ENCODE measurements at regions not wholly inside any gene's neighbourhood (a gene's known extent, or its start where the extent isn't known, plus 50 kb on each side); places are given as distances from the start of the nearest gene placed in this dataset.
"Not testable (repeated sequence)": the region's sequence is repeated elsewhere in the genome, so short reads cannot be mapped to it uniquely, and the experiment has no call there.

- in situ Hi-C loops (cut with HindIII; ENCODE audit: low pct_unique_long_range_greater_than_20kb, low sequenced_read_pairs): no loop called here
- DNase-seq (ENCODE audit: low read depth): no peak
Observed at GRCh38 chr3:18562364-18563154, 137.4 kb upstream of the SATB1 start.

DNA sequence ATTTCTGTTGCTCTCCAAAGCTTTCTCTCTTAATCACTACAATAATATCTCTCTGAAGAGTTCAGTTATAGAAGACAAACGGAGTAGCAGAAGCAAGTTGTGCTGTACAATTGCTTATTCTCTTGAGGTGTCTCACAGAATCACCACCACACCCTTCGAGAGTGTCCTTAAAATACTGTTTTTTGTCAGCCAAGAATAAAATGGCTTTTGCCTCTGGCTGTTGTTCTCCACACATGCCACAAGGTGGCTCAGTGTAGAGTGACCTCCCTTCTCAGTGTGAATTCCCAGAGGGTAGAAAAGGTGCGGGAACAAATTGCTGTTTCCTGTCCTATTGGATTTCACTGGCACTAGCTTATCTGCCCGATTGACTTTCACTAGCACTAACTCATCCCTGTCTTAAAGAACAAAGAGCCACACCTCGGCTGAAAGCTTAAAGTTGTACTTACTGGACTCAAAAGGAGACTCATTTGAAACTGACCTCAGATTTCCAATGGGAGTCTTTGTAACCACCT lies 134.2 kb upstream of the SATB1 start:
- peak; percentile 4 for DNase-seq (ENCODE audit: low read depth)
- in situ Hi-C loops (cut with HindIII; ENCODE audit: low pct_unique_long_range_greater_than_20kb, low sequenced_read_pairs): no loop called here

DNA sequence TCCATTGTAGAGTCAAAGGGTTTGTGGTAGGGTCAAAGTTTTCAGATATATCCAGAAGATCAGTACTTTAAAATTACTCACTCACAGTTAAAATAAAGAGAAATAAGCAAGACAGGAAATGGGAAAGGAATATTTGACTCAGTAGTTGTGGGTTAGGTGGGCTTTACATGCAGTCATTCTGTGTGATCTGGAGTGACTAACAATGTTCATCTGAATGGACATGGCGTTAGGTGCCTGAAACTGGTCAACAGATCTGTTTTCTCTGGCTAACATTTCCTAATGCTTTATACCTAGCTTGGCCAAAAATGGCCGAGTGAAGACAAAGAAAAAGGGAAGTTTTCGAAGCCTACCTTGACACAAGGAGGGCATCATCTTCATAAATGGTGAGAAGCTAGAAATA lies 133.4 kb upstream of the SATB1 start:
- in situ Hi-C loops (cut with HindIII; ENCODE audit: low pct_unique_long_range_greater_than_20kb, low sequenced_read_pairs): no loop called here

DNA sequence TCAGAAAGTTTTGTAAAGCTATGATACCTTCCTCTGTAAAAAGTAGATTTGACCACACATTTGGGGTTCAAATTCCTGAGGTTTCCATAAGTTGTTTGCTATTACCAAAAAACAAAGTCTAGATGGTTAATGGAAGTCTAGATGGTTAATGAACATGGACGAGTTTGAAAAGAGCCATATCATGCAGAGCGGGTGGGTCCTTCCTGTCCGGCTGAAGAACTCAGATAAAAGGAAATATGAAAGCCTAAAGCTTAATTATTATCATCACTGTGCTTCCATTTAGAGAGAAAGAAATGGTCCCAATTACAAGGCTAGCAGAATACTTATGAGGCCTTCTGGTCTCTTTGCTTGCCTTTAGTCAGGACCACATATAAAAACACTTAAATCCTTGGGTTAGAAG lies 132.1 kb upstream of the SATB1 start:
- in situ Hi-C loops (cut with HindIII; ENCODE audit: low pct_unique_long_range_greater_than_20kb, low sequenced_read_pairs): no loop called here
- no peak for DNase-seq (ENCODE audit: low read depth)

More for the DNA sequence above, 133.4 kb upstream of the SATB1 start:
- DNase-seq (ENCODE audit: low read depth): no peak

GRCh38 chr3:18556503-18557135 lies 131.5 kb upstream of the SATB1 start:
- in situ Hi-C loops (cut with HindIII; ENCODE audit: low pct_unique_long_range_greater_than_20kb, low sequenced_read_pairs): no loop called here
- no peak for DNase-seq (ENCODE audit: low read depth)

GRCh38 chr3:18556001-18556408 lies 130.9 kb upstream of the SATB1 start:
- DNase-seq (ENCODE audit: low read depth): no peak
- in situ Hi-C loops (cut with HindIII; ENCODE audit: low pct_unique_long_range_greater_than_20kb, low sequenced_read_pairs): no loop called here

DNA sequence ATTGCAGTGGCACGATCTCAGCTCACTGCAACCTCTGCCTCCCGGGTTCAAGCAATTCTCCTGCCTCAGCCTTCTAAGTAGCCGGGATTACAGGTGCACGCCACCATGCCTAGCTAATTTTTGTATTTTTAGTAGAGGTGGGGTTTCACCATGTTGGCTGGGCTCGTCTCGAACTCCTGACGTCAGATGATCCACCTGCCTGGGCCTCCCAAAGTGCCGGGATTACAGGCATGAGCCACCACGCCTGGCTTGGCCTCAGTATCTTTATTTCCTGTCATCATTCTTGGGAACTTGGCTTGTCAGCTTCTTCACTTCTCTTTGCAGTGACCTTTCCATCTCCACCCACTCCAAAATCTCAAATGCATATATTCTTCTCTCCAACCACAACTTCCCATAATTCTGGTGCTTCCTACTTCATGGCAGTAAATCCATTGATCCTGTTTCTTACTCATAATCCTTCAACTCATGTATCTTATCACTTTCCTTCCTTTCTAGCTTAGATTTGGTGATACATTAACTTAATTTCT lies 127.5 kb upstream of the SATB1 start:
- DNase-seq (ENCODE audit: low read depth); in situ Hi-C loops (cut with HindIII; ENCODE audit: low pct_unique_long_range_greater_than_20kb, low sequenced_read_pairs): not testable (repeated sequence)

DNA sequence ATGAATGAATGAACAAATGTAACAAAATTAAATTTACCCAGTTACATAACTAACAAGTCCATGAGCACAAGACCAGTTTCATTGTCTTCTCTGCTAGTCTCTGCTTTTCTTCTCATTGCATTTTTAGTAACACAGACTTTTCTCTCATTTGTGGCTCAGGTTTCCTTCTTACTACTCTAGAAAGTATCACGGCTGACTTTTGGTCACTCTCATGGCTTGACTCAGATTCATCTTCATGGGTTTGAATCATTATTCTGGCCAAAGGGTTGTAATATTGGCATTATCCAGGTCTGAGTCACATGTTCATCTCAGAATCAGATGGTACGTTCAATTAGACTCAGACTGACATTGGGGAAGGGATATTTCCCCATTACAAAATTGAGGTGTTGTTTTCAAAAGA lies 121.5 kb upstream of the SATB1 start:
- DNase-seq (ENCODE audit: low read depth): no peak
- in situ Hi-C loops (cut with HindIII; ENCODE audit: low pct_unique_long_range_greater_than_20kb, low sequenced_read_pairs): no loop called here

- in situ Hi-C loops (cut with HindIII; ENCODE audit: low pct_unique_long_range_greater_than_20kb, low sequenced_read_pairs): no loop called here
- no peak for DNase-seq (ENCODE audit: low read depth)
Observed at GRCh38 chr3:18544146-18544545, 119.0 kb upstream of the SATB1 start.

DNA sequence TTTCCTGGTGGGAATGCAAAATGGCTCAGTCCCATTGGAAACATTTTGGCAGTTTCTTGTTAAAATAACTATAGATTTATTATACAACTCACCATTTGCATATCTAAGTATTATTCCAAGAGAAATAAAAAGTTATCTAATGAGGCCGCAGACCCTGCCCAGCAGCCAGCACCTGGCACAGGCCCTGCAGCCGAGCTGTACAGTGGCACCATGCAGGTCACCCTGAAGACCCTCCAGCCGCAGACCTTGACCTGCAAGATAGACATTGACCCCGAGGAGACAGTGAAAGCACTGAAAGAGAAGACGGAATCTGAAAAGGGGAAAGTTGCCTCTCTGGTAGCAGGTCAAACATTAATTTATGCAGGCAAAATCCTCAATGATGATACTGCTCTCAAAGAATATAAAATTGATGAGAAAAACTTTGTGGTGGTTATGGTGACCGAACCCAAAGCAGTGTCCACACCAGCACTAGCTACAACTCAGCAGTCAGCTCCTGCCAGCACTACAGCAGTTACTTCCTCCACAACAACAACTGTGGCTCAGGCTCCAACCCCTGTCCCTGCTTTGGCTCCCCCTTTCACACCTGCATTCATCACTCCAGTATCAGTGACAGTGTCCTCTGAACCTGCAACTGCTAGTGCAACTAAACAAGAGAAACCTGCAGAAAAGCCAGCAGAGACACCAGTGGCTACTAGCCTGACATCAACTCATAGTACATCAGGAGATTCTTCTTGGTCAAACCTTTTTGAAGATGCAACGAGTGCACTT lies 113.5 kb upstream of the SATB1 start:
- in situ Hi-C loops (cut with HindIII; ENCODE audit: low pct_unique_long_range_greater_than_20kb, low sequenced_read_pairs): no loop called here

DNA sequence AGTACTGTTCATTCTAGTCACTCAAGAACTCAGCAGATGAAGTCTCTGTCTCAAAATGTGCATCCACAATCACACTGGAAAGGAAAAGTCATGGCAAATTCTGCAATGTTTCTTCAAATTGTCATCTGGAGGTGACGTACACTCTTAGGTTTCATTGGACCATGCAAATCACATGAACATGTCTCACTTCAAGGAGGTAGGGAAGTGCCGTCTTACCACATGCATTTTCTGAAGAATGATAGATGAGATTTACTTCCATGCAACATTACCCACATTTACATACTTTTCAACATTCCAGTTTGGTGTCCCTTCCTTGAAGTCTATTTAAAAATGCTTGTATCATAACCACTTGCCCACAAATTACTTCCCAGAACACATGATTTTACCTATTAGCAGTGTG lies 107.9 kb upstream of the SATB1 start:
- in situ Hi-C loops (cut with HindIII; ENCODE audit: low pct_unique_long_range_greater_than_20kb, low sequenced_read_pairs): no loop called here
- no peak for DNase-seq (ENCODE audit: low read depth)

More for the DNA sequence above, 113.5 kb upstream of the SATB1 start:
- no peak for DNase-seq (ENCODE audit: low read depth)

DNA sequence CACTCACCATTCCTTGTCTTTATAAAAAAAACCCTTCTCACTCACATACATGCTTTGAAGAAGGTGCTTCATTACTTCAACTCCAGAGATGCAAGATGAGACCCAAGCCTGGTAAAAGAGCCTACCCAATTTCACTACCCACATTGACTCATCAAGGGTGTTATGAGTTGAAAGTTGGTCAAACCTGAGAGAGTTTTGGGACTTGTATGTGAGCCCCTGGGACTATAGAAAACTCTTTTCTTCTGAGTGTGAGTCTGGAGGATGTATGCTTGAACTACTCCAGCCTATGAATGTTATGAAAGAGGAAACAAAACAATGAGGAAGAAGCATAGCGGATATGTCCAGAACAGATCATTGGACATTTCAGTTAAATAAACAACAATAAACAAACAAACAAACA lies 106.5 kb upstream of the SATB1 start:
- no peak for DNase-seq (ENCODE audit: low read depth)
- in situ Hi-C loops (cut with HindIII; ENCODE audit: low pct_unique_long_range_greater_than_20kb, low sequenced_read_pairs): no loop called here

DNA sequence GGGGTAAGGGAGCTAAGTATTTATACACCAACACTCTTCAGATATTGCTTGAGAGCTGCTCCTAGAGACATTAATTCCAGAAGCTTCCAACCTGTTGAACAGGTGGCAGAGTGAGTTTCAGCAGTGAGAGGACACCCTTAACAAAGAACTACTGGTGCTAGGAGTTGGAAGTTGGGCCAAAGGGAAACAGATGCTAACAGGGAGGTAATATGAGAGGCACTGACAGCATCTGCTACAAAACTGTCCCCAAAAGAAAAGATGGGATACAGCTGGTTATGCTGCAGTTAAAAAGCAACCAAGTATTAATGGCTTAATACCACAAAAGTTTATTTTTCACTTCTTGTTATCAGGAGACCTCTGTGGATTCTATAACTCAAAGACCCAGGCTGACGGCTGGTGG lies 104.5 kb upstream of the SATB1 start:
- in situ Hi-C loops (cut with HindIII; ENCODE audit: low pct_unique_long_range_greater_than_20kb, low sequenced_read_pairs): no loop called here
- no peak for DNase-seq (ENCODE audit: low read depth)

GRCh38 chr3:18527691-18528090 lies 102.6 kb upstream of the SATB1 start:
- DNase-seq (ENCODE audit: low read depth): no peak
- in situ Hi-C loops (cut with HindIII; ENCODE audit: low pct_unique_long_range_greater_than_20kb, low sequenced_read_pairs): no loop called here

DNA sequence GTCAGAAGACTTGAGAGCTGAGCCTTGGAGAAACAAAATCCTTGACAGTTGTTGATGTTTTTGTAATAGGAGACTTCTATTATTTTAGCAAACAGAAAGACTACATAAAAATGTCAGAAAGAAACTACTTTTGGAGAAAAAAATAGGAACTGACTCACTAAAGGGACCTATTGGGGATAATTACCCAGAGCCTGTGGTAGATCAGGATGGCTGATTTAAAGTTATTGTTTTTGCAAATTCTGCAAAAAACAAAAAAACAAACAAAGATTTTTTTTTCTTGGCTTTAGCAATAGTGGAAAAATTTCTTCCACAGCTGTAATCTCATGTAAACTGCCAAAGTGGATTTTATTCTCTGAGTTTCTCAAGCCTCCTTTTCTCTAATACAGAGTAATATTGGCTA lies 101.5 kb upstream of the SATB1 start:
- in situ Hi-C loops (cut with HindIII; ENCODE audit: low pct_unique_long_range_greater_than_20kb, low sequenced_read_pairs): no loop called here
- DNase-seq (ENCODE audit: low read depth): no peak

- in situ Hi-C loops (cut with HindIII; ENCODE audit: low pct_unique_long_range_greater_than_20kb, low sequenced_read_pairs); DNase-seq (ENCODE audit: low read depth): not testable (repeated sequence)
Observed at GRCh38 chr3:18516170-18516569, 91.0 kb upstream of the SATB1 start.

DNA sequence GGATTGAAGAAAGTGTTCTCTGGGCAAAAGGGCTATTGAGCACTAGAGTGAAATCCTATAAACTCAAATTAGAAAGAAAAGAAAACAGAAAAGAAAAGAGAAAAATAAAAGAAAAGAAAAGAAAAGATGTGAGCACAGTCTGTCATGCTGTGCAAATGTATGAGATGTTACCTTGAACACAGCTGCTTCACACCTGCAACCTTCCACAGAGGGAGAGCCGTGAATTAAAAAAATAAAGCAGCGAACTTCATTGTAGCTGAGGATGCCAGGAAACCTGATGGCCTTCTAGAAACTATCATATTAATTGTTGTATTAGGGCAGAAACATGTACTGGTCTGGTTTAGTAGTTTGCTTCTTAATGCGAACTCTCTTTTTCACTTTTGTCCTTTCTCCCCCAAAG lies 88.0 kb upstream of the SATB1 start:
- in situ Hi-C loops (cut with HindIII; ENCODE audit: low pct_unique_long_range_greater_than_20kb, low sequenced_read_pairs): no loop called here
- DNase-seq (ENCODE audit: low read depth): no peak

DNA sequence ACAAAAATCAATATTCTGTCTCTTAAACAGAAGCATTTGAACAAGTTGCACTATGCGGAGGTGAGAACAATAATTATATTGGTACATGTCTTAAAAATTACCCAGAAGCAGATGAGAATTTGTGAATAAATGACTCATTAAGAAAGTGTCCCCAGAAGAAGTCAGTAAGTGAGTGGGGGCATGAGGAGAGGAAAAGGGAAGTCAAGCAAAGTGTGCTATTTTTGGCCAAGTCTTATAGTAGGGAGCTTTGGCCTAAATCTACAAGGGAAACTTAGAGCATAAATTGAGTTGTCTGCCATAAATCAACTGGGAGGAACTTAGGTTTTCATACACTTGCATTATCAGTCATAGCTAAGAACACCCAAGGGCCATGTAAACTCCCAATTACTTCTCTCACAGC lies 86.9 kb upstream of the SATB1 start:
- no peak for DNase-seq (ENCODE audit: low read depth)
- in situ Hi-C loops (cut with HindIII; ENCODE audit: low pct_unique_long_range_greater_than_20kb, low sequenced_read_pairs): no loop called here

DNA sequence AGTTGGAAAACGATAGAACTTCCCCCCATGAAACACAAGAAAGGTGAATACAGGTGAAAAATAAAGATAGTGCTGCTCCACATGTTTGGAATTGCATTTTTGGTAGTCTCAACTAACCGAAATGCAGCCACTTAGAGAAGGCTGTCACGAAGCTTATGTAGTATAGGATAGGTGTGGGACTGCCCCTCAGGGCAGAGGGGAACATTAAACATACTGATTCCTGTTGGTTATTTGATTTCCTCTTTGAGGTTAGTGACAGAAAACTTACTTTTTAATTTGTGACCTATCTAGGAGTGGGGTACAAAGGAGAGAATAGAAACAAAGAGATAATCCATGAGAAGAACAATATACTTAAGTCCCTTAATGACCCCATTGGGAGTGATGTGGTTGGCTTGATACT lies 85.8 kb upstream of the SATB1 start:
- in situ Hi-C loops (cut with HindIII; ENCODE audit: low pct_unique_long_range_greater_than_20kb, low sequenced_read_pairs): no loop called here
- DNase-seq (ENCODE audit: low read depth): no peak
